K562 (cell line): ENCODE measurements at regions not wholly inside any gene's neighbourhood (a gene's known extent, or its start where the extent isn't known, plus 50 kb on each side); places are given as distances from the start of the nearest gene placed in this dataset.

Source experiments
- ATAC-seq: fragments of 200-7000 bp; cut with Tn5 transposase; 3 replicates; pipeline ENCODE4 v1.9.1; 2020; ENCODE audit warnings: moderate library complexity
- BruUV-seq: library from RNA; stranded (reverse); fragments of 400-500 nt; replicated peaks from 2 replicates; lab custom pipeline; 2021; lab: Mats Ljungman, UMichigan
- CTCF ChIA-PET: fragments of 300-600 bp; formaldehyde crosslinking; extraction: SDS; loops from one replicate; lab custom pipeline; 2021; ENCODE audit warnings: low intra/inter-chr PET ratio; lab: Yijun Ruan, JAX
- POLR2A ChIA-PET: fragments of 300-600, 350-650 bp; sonication (Branson Sonifier 250); formaldehyde crosslinking; extraction: SDS; loops from one replicate; lab custom pipeline; 2021; ENCODE audit warnings: antibody characterized with exemption, inconsistent platforms; lab: Yijun Ruan, JAX
- DNase-seq, 4 experiments: peaks; one replicate each; pipeline versions ENCODE4 v3.0.0 to v3.0.0-alpha.2; 2011 to 2018; ENCODE audit warnings: low spot score in 3 of 4, mixed read lengths in 3 of 4; ENCODE audit errors: extremely low read depth in 1 of 4
- FAIRE-seq: peaks from 2 replicates; lab custom pipeline; 2011; peaks lifted over from hg19 to GRCh38; lab: Jason Lieb, UNC
- H2AFZ ChIP-seq: 2 replicates; pipeline ENCODE4 v1.6.0; 2011; ENCODE audit warnings: low read depth, low read length, control low read depth, inconsistent platforms
- H3K27ac ChIP-seq: fragments of 200-600 bp; 3 replicates; pipeline ENCODE4 v1.8.0; 2011; ENCODE audit warnings: low read depth, mild to moderate bottlenecking, control low read depth, inconsistent platforms, low read length, moderate library complexity, mixed read lengths; ENCODE audit errors: extremely low read depth
- H3K27me3 ChIP-seq, 2 experiments: fragments of 300-600 bp in 1 of 2; 2 replicates in 1 of 2; 3 replicates in 1 of 2; pipeline versions ENCODE4 v1.6.0 to v1.8.0; 2011; ENCODE audit warnings: inconsistent platforms in 2 of 2, low read length in 2 of 2, mild to moderate bottlenecking in 1 of 2, mixed read lengths in 1 of 2, moderate library complexity in 1 of 2; ENCODE audit not compliant: control insufficient read depth in 2 of 2, insufficient read depth in 2 of 2
- H3K36me3 ChIP-seq: fragments of 300-600 bp; 3 replicates; pipeline ENCODE4 v1.8.0; 2011; ENCODE audit warnings: mild to moderate bottlenecking, low read length, inconsistent platforms; ENCODE audit not compliant: control insufficient read depth, insufficient read depth
- H3K4me1 ChIP-seq, 2 experiments: fragments of 200-600 bp in 1 of 2; replicated peaks in 1 of 2; 2 replicates in 1 of 2; 3 replicates in 1 of 2; pipeline versions ENCODE4 v1.5.1 to v1.8.0; 2011; ENCODE audit warnings: inconsistent platforms in 2 of 2, low read length in 2 of 2, mild to moderate bottlenecking in 1 of 2, mixed read lengths in 1 of 2, moderate library complexity in 1 of 2; ENCODE audit not compliant: control insufficient read depth in 2 of 2, insufficient read depth in 2 of 2
- H3K4me2 ChIP-seq: 2 replicates; pipeline ENCODE4 v1.6.1; 2011; ENCODE audit warnings: low read length, control low read depth, inconsistent platforms, mixed read lengths; ENCODE audit not compliant: insufficient read depth
- H3K4me3 ChIP-seq: fragments of 200-600 bp; sonication (generic), shearing (Covaris generic); 2 replicates; pipeline ENCODE4 v1.5.1; 2016; ENCODE audit warnings: control low read depth, inconsistent platforms
- H3K79me2 ChIP-seq: fragments of 200-600 bp; 3 replicates; pipeline ENCODE4 v1.8.0; 2011; ENCODE audit warnings: low read length, inconsistent platforms; ENCODE audit not compliant: control insufficient read depth, insufficient read depth
- H3K9ac ChIP-seq, 2 experiments: 2 replicates each; pipeline versions ENCODE4 v1.6.0 to v1.6.1; 2011; ENCODE audit warnings: low read depth in 2 of 2, low read length in 2 of 2, control low read depth in 1 of 2, inconsistent platforms in 1 of 2, mild to moderate bottlenecking in 1 of 2, mixed read lengths in 1 of 2; ENCODE audit not compliant: insufficient read depth in 1 of 2
- H3K9me1 ChIP-seq: one replicate; pipeline ENCODE4 v1.6.0; 2011; ENCODE audit warnings: inconsistent platforms, mild to moderate bottlenecking, low read length, moderate library complexity; ENCODE audit not compliant: control insufficient read depth, insufficient read depth
- H3K9me3 ChIP-seq: replicated peaks from 2 replicates; pipeline ENCODE4 v1.5.1; 2011; ENCODE audit warnings: low read depth, low read length, inconsistent platforms; ENCODE audit not compliant: control insufficient read depth, insufficient read depth
- H4K20me1 ChIP-seq: replicated peaks from 2 replicates; pipeline ENCODE4 v1.6.1; 2011; ENCODE audit warnings: low read length, inconsistent platforms, mixed read lengths; ENCODE audit not compliant: control insufficient read depth, insufficient read depth
- ATF6 ChIP-seq: sonication (generic); formaldehyde crosslinking; IDR thresholded peaks from 2 replicates; pipeline ENCODE4 v1.4.0; 2020; ENCODE audit warnings: mild to moderate bottlenecking, missing genetic modification reagents
- E2F5 ChIP-seq: sonication (generic); formaldehyde crosslinking; IDR thresholded peaks from 2 replicates; pipeline ENCODE4 v1.8.0; 2022; ENCODE audit warnings: mild to moderate bottlenecking, missing genetic modification reagents
- HMG20B ChIP-seq: fragments of 250-450 bp; sonication (Bioruptor Pico); IDR thresholded peaks from 2 replicates; pipeline ENCODE4 v1.5.0; 2021; ENCODE audit warnings: mild to moderate bottlenecking
- NRF1 ChIP-seq, 2 experiments: fragments of 450-650 bp; IDR thresholded peaks in 1 of 2; conservative IDR thresholded peaks in 1 of 2; 2 replicates each; pipeline ENCODE4 v1.6.1; 2014; ENCODE audit warnings: mild to moderate bottlenecking in 2 of 2
- RNF2 ChIP-seq: sonication (generic); IDR thresholded peaks from 2 replicates; pipeline ENCODE4 v1.6.1; 2016
- TAF15 ChIP-seq: fragments of 200-400 bp; formaldehyde crosslinking; IDR thresholded peaks from 2 replicates; pipeline ENCODE4 v1.6.1; 2017; ENCODE audit warnings: mild to moderate bottlenecking, low read depth, low read length, moderate library complexity
- TCF3 ChIP-seq: sonication (generic); formaldehyde crosslinking; IDR thresholded peaks from 2 replicates; pipeline ENCODE4 v1.4.0; 2020; ENCODE audit warnings: mild to moderate bottlenecking, missing genetic modification reagents
- ZBTB26 ChIP-seq: fragments of 450-650 bp; formaldehyde crosslinking; IDR thresholded peaks from 2 replicates; pipeline ENCODE4 v1.4.0; 2022; ENCODE audit warnings: missing genetic modification characterization
- ZNF609 ChIP-seq: sonication (generic); formaldehyde crosslinking; IDR thresholded peaks from 2 replicates; pipeline ENCODE4 v1.8.1; 2023; ENCODE audit warnings: missing genetic modification reagents, mild to moderate bottlenecking, borderline replicate concordance
- WGBS: fragments of 100-300 bp; shearing (Covaris generic); methylation state at CpG from one replicate; pipeline ENCODE4 v1.1.6; 2016; ENCODE audit warnings: low coverage, mixed read lengths; ENCODE audit not compliant: insufficient coverage; ENCODE audit errors: missing lambda C conversion rate; 5-methylcytosine and 5-hydroxymethylcytosine counted together
- in situ Hi-C: fragments of 300-500 bp; cut with MboI; formaldehyde crosslinking; loops from 4 replicates; pipeline ENCODE4 v1.15.0; 2018; ENCODE audit warnings: inconsistent platforms, mixed read lengths
- intact Hi-C: fragments of 100-400 bp; cut with micrococcal nuclease; formaldehyde crosslinking; loops from 2 replicates; pipeline ENCODE4 v1.14.2; 2022
- TF ChIP-seq, protein P1 (sequence below): fragments of 450-650 bp; IDR thresholded peaks from 2 replicates; pipeline ENCODE4 v1.6.1; 2014; ENCODE audit warnings: low read depth, mild to moderate bottlenecking, moderate library complexity, borderline replicate concordance

DNA sequence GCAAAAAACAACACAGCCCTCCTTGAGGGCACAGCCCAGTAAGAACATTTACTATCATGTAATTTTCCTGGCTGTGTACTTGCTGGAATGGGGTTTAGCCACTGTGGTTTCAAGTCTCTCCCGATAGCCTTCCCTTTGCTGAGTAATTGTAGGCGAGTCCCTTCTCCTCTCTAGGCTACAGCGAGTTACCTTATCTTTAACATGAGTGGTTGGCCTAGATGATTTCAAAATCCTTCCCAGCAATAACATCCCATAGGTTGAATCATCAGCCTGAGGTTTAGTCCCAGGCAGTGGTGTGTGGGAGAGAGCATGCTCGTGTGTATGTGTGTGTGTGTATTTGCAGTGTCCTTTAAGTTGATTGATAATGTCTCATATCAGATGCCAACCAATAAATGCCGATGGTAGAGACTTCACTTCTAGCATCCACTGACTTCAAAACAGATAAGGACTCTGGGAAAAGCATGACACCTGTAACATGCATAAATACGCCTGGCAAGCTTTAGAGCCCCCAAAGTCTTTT lies 142.9 kb upstream of the ZMIZ1 start:
- Histone ChIP-seq H3K4me2 (no peak overlapping the region), H3K79me2 (no peaks in the 10 kb centered on the region), H3K36me3 (no peaks in the 10 kb centered on the region), H3K27me3 (peaks cover 21 to 61% of the 10 kb centered on the region in 2 experiments), H3K27ac (no peak overlapping the region), H3K9ac (no peak overlapping the region), H3K9me3 (no peaks in the 10 kb centered on the region), H3K4me3 (no peak overlapping the region), H4K20me1 (peaks cover 20% of the 10 kb centered on the region), H3K4me1 (peaks cover 2 to 10% of the 10 kb centered on the region in 2 experiments; a peak in 3 of 5 replicates), H2AFZ (no peak overlapping the region), H3K9me1 (no peaks in the 10 kb centered on the region)
- DNase-seq: peak; percentile 54 to 78 (median 68)
- ATAC-seq: peak; percentile 86
- CTCF ChIA-PET: interaction anchor here (0.6 kb wide), 1 partner anchor 104 kb away, joined by 3 read pairs; no protein-coding TSS in a partner anchor
- WGBS: under 1% methylated on average over 6 of the region's 6 CpGs
- POLR2A ChIA-PET: interaction anchor here (0.7 kb wide), 1 partner anchor 10 kb away, joined by 3 read pairs; no protein-coding TSS in a partner anchor
- intact Hi-C loops (no loop called here), in situ Hi-C loops (no loop called here)
- no TSS peak for BruUV-seq
- peak; percentile 95 for FAIRE-seq
- TF ChIP-seq E2F5 (CRISPR knock-in tag) (no peak), RNF2 (peak; percentile 42; the same call in 1 of the 2 replicates), NRF1 (conservative IDR thresholded peaks at IDR 0.05 in 1 of 2, IDR thresholded peaks at IDR 0.05 in 1 of 2) (peak; percentile 56 to 68; a peak in 3 of 4 replicates), ZBTB26 (CRISPR knock-in tag) (no peak), ZNF609 (no peak; the same call in 1 of the 2 replicates), TCF3 (CRISPR knock-in tag) (peak; percentile 70), ATF6 (CRISPR knock-in tag) (no peak), HMG20B (CRISPR knock-in tag) (no peak), TAF15 (no peak)
- TF ChIP-seq, protein P1, sequence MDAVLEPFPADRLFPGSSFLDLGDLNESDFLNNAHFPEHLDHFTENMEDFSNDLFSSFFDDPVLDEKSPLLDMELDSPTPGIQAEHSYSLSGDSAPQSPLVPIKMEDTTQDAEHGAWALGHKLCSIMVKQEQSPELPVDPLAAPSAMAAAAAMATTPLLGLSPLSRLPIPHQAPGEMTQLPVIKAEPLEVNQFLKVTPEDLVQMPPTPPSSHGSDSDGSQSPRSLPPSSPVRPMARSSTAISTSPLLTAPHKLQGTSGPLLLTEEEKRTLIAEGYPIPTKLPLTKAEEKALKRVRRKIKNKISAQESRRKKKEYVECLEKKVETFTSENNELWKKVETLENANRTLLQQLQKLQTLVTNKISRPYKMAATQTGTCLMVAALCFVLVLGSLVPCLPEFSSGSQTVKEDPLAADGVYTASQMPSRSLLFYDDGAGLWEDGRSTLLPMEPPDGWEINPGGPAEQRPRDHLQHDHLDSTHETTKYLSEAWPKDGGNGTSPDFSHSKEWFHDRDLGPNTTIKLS: no peak
